ENCODE measurements at regions not wholly inside any gene's neighbourhood (a gene's known extent, or its start where the extent isn't known, plus 50 kb on each side); places are given as distances from the start of the nearest gene placed in this dataset.

DNA sequence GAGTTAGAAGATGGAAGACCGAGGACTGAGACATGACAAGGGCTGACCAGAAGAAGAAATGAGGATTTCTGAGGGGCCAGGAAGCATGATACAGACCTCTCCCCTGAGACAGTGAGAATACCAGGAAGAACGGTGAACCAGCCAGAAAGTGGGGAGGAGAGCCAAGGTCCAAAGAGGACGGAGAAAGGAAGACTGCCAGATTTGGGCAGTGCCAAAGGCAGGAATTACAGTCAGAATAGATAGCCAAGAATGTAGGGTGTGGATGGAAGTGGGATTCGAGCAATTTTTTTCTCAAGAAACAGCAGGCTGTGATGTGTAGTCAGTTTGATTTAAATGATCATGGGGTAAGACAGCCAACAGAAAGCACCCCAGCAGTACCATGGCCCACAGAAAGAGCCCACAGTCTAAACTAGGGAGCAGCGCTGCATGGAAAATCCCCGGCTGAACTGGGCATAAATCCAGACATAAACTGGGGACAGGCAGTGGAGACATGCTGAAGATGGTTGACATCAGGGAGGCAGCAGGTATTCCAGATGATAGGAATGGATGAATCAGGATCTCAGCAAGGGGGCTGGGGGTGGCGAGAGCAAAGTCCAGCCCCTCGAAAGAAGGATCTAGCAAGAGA, 67.3 kb upstream of the BARX2 start:
- Histone ChIP-seq H3K4me3 (no peak overlapping the region), H3K27ac (no peak overlapping the region), H3K36me3 (no peaks in the 10 kb centered on the region), H3K4me1 (ENCODE audit: insufficient read depth) (no peaks in the 10 kb centered on the region), H3K27me3 (no peaks in the 10 kb centered on the region), H3K9me3 (no peaks in the 10 kb centered on the region)
- TF ChIP-seq POLR2A (IDR thresholded peaks at IDR 0.05) = no peak
- no peak for TF ChIP-seq CTCF (IDR thresholded peaks at IDR 0.05)
- no peak for TF ChIP-seq EP300 (IDR thresholded peaks at IDR 0.05)
- intact Hi-C loops (cut with DNase I) = no loop called here
- 76 to 77% (median 76%) methylated on average over 8 of the region's 8 CpGs for WGBS, 3 donors
- DNase-seq = no peak

DNA sequence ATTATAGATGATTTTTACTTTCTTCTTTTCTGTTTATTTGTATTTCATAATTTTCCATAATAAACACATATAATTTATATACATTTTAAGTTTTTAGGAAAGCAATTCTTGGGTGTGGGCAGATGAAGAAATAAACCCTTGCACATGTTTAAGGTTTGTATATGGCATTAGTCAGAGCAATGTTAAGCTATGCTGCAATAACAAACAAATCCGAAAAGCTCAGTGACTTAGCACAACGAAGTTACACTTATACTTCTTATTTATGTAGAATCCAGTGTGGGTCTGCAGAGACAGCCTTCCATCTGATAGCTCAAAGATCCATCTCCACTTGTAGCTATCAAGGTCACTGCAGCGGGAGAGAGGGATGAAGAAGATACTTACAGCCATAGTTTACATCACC, 68.5 kb upstream of the BARX2 start:
- intact Hi-C loops (cut with DNase I) = no loop called here
- TF ChIP-seq CTCF (IDR thresholded peaks at IDR 0.05) (no peak), POLR2A (IDR thresholded peaks at IDR 0.05) (no peak), EP300 (IDR thresholded peaks at IDR 0.05) (no peak)
- no peaks in the 10 kb centered on the region for H3K9me3 ChIP-seq
- H3K4me3 ChIP-seq = no peak overlapping the region
- H3K27me3 ChIP-seq = no peaks in the 10 kb centered on the region
- H3K4me1 ChIP-seq (ENCODE audit: insufficient read depth) = no peaks in the 10 kb centered on the region
- H3K27ac ChIP-seq = no peak overlapping the region
- WGBS, 3 donors = 87 to 94% (median 90%) methylated on average over 3 of the region's 3 CpGs
- no peaks in the 10 kb centered on the region for H3K36me3 ChIP-seq
- no peak for DNase-seq

DNA sequence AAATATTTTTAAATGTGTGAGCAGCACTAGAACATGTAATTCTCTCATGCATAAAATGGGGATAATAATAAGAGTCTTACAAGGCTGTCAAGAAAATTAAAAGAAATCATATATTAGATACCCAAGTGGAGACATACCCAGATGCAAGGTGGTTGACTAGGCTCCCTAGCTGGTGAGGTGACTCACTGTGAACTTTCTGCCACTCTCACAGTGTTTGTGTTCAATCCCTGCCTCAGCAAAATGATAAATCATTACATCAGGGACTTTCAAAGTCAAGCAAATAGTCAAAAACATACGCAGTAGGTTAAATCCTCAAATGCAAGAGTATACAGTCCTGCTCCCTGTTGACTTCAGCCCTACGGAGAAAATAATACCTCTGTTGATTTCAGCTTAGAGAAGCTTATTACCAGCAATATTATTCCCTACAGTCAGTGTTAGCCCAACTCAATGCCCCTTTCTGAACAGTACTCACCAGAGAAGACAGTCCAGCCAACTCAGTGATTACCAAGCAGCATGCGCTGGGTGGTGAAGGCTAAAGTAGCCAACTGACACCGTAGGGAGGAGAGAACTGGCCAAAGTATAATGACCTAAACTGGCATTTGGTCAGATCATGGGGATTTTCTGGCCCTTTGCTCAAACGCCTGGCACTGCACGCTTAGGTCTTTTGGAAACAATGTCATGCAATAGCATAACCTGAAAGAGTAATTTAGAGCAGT, 73.1 kb upstream of the BARX2 start:
- intact Hi-C loops (cut with DNase I) = no loop called here
- TF ChIP-seq CTCF (IDR thresholded peaks at IDR 0.05) = no peak
- TF ChIP-seq EP300 (IDR thresholded peaks at IDR 0.05) = no peak
- TF ChIP-seq POLR2A (IDR thresholded peaks at IDR 0.05) = no peak
- H3K9me3 ChIP-seq = no peaks in the 10 kb centered on the region
- 86 to 88% (median 87%) methylated on average over 6 of the region's 6 CpGs for WGBS, 3 donors
- H3K4me1 ChIP-seq (ENCODE audit: insufficient read depth) = no peaks in the 10 kb centered on the region
- H3K4me3 ChIP-seq = no peak overlapping the region
- no peaks in the 10 kb centered on the region for H3K36me3 ChIP-seq
- no peaks in the 10 kb centered on the region for H3K27me3 ChIP-seq
- no peak overlapping the region for H3K27ac ChIP-seq
- DNase-seq = no peak

- intact Hi-C loops (cut with DNase I) = no loop called here
- no peak for TF ChIP-seq POLR2A (IDR thresholded peaks at IDR 0.05)
- no peak for TF ChIP-seq CTCF (IDR thresholded peaks at IDR 0.05)
- TF ChIP-seq EP300 (IDR thresholded peaks at IDR 0.05) = no peak
- Histone ChIP-seq H3K4me3 (no peak overlapping the region), H3K27ac (no peak overlapping the region), H3K36me3 (no peaks in the 10 kb centered on the region), H3K9me3 (no peaks in the 10 kb centered on the region), H3K27me3 (no peaks in the 10 kb centered on the region), H3K4me1 (ENCODE audit: insufficient read depth) (no peaks in the 10 kb centered on the region)
- 64 to 69% (median 64%) methylated on average over 3 of the region's 3 CpGs for WGBS, 3 donors
- no peak for DNase-seq
Observed at GRCh38 chr11:129300099-129300498, 75.5 kb upstream of the BARX2 start.

All from ovary (tissue), 7 donors.